ENCODE measurements at regions not wholly inside any gene's neighbourhood (a gene's known extent, or its start where the extent isn't known, plus 50 kb on each side); places are given as distances from the start of the nearest gene placed in this dataset.
"Not testable (repeated sequence)": the region's sequence is repeated elsewhere in the genome, so short reads cannot be mapped to it uniquely, and the experiment has no call there.

GRCh38 chr3:6447166-6447801 lies 413.6 kb upstream of the GRM7 start:
- H3K4me3 Mint-ChIP-seq = no peak overlapping the region
- no peak overlapping the region for H3K27ac Mint-ChIP-seq
- no peaks in the 10 kb centered on the region for H3K9me3 Mint-ChIP-seq
- no peaks in the 10 kb centered on the region for H3K36me3 Mint-ChIP-seq
- H3K27me3 Mint-ChIP-seq = no peaks in the 10 kb centered on the region
- no peaks in the 10 kb centered on the region for H3K4me1 Mint-ChIP-seq

GRCh38 chr3:6448011-6448410 lies 412.9 kb upstream of the GRM7 start:
- no peaks in the 10 kb centered on the region for H3K4me1 Mint-ChIP-seq
- H3K4me3 Mint-ChIP-seq = no peak overlapping the region
- H3K27ac Mint-ChIP-seq = no peak overlapping the region
- H3K9me3 Mint-ChIP-seq = no peaks in the 10 kb centered on the region
- no peaks in the 10 kb centered on the region for H3K36me3 Mint-ChIP-seq
- H3K27me3 Mint-ChIP-seq = no peaks in the 10 kb centered on the region

- no peak overlapping the region for H3K4me3 Mint-ChIP-seq
- H3K27me3 Mint-ChIP-seq = no peaks in the 10 kb centered on the region
- H3K36me3 Mint-ChIP-seq = no peaks in the 10 kb centered on the region
- H3K27ac Mint-ChIP-seq = no peak overlapping the region
- H3K4me1 Mint-ChIP-seq = no peaks in the 10 kb centered on the region
- no peaks in the 10 kb centered on the region for H3K9me3 Mint-ChIP-seq
Measured at GRCh38 chr3:6449099-6449498, 411.8 kb upstream of the GRM7 start.

- Mint-ChIP-seq H3K27ac (no peak overlapping the region), H3K9me3 (no peaks in the 10 kb centered on the region), H3K36me3 (no peaks in the 10 kb centered on the region), H3K4me3 (no peak overlapping the region), H3K27me3 (no peaks in the 10 kb centered on the region), H3K4me1 (no peaks in the 10 kb centered on the region)
Measured at GRCh38 chr3:6452974-6453373, 407.9 kb upstream of the GRM7 start.

GRCh38 chr3:6455031-6455430 lies 405.9 kb upstream of the GRM7 start:
- no peak overlapping the region for H3K27ac Mint-ChIP-seq
- no peak overlapping the region for H3K4me3 Mint-ChIP-seq
- H3K27me3 Mint-ChIP-seq = no peaks in the 10 kb centered on the region
- H3K9me3 Mint-ChIP-seq = peaks cover 6% of the 10 kb centered on the region
- H3K4me1 Mint-ChIP-seq = no peaks in the 10 kb centered on the region
- no peaks in the 10 kb centered on the region for H3K36me3 Mint-ChIP-seq

GRCh38 chr3:6467186-6467585 lies 393.7 kb upstream of the GRM7 start:
- no peaks in the 10 kb centered on the region for H3K9me3 Mint-ChIP-seq
- no peak overlapping the region for H3K4me3 Mint-ChIP-seq
- H3K4me1 Mint-ChIP-seq = no peaks in the 10 kb centered on the region
- H3K27ac Mint-ChIP-seq = no peak overlapping the region
- H3K27me3 Mint-ChIP-seq = no peaks in the 10 kb centered on the region
- no peaks in the 10 kb centered on the region for H3K36me3 Mint-ChIP-seq

- no peak overlapping the region for H3K4me3 Mint-ChIP-seq
Measured at GRCh38 chr3:6468589-6468988, 392.3 kb upstream of the GRM7 start.

GRCh38 chr3:6471744-6472143 lies 389.2 kb upstream of the GRM7 start:
- Mint-ChIP-seq H3K4me1 (no peaks in the 10 kb centered on the region), H3K27ac (no peak overlapping the region), H3K36me3 (no peaks in the 10 kb centered on the region), H3K27me3 (no peaks in the 10 kb centered on the region), H3K9me3 (no peaks in the 10 kb centered on the region), H3K4me3 (no peak overlapping the region)

More at GRCh38 chr3:6468589-6468988, 392.3 kb upstream of the GRM7 start:
- H3K4me1 Mint-ChIP-seq = no peaks in the 10 kb centered on the region
- no peaks in the 10 kb centered on the region for H3K9me3 Mint-ChIP-seq
- no peaks in the 10 kb centered on the region for H3K36me3 Mint-ChIP-seq
- H3K27me3 Mint-ChIP-seq = no peaks in the 10 kb centered on the region
- H3K27ac Mint-ChIP-seq = no peak overlapping the region

- H3K4me3 Mint-ChIP-seq, H3K27me3 Mint-ChIP-seq, H3K9me3 Mint-ChIP-seq, H3K27ac Mint-ChIP-seq, H3K4me1 Mint-ChIP-seq, H3K36me3 Mint-ChIP-seq: not testable (repeated sequence)
Measured at GRCh38 chr3:6490487-6491327, 370.2 kb upstream of the GRM7 start.

- Mint-ChIP-seq H3K4me1 (no peaks in the 10 kb centered on the region), H3K27me3 (no peaks in the 10 kb centered on the region), H3K4me3 (no peak overlapping the region), H3K27ac (no peak overlapping the region), H3K9me3 (peaks cover 9% of the 10 kb centered on the region), H3K36me3 (no peaks in the 10 kb centered on the region)
Measured at GRCh38 chr3:6491768-6492167, 369.1 kb upstream of the GRM7 start.

- Mint-ChIP-seq H3K9me3 (peaks cover 9% of the 10 kb centered on the region), H3K27me3 (no peaks in the 10 kb centered on the region), H3K36me3 (no peaks in the 10 kb centered on the region), H3K4me3 (no peak overlapping the region), H3K27ac (no peak overlapping the region), H3K4me1 (no peaks in the 10 kb centered on the region)
Measured at GRCh38 chr3:6492306-6492705, 368.6 kb upstream of the GRM7 start.

GRCh38 chr3:6498944-6499343 lies 362.0 kb upstream of the GRM7 start:
- peaks cover 10% of the 10 kb centered on the region for H3K9me3 Mint-ChIP-seq
- not testable (repeated sequence) for H3K27me3 Mint-ChIP-seq, H3K27ac Mint-ChIP-seq, H3K36me3 Mint-ChIP-seq, H3K4me1 Mint-ChIP-seq, H3K4me3 Mint-ChIP-seq

GRCh38 chr3:6504347-6504746 lies 356.6 kb upstream of the GRM7 start:
- Mint-ChIP-seq H3K36me3 (no peaks in the 10 kb centered on the region), H3K27me3 (no peaks in the 10 kb centered on the region), H3K4me1 (no peaks in the 10 kb centered on the region), H3K9me3 (peaks cover 10% of the 10 kb centered on the region), H3K4me3 (no peak overlapping the region), H3K27ac (no peak overlapping the region)

GRCh38 chr3:6504834-6505233 lies 356.1 kb upstream of the GRM7 start:
- H3K27ac Mint-ChIP-seq = no peak overlapping the region
- no peak overlapping the region for H3K4me3 Mint-ChIP-seq
- H3K4me1 Mint-ChIP-seq = no peaks in the 10 kb centered on the region
- H3K9me3 Mint-ChIP-seq = peaks cover 6% of the 10 kb centered on the region
- no peaks in the 10 kb centered on the region for H3K27me3 Mint-ChIP-seq
- no peaks in the 10 kb centered on the region for H3K36me3 Mint-ChIP-seq

- Mint-ChIP-seq H3K27ac (no peak overlapping the region), H3K4me3 (no peak overlapping the region), H3K4me1 (no peaks in the 10 kb centered on the region), H3K36me3 (no peaks in the 10 kb centered on the region), H3K9me3 (no peaks in the 10 kb centered on the region), H3K27me3 (no peaks in the 10 kb centered on the region)
Measured at GRCh38 chr3:6508410-6508759, 352.5 kb upstream of the GRM7 start.

- no peak overlapping the region for H3K27ac Mint-ChIP-seq
Measured at GRCh38 chr3:6509576-6509975, 351.3 kb upstream of the GRM7 start.

GRCh38 chr3:6510713-6511112 lies 350.2 kb upstream of the GRM7 start:
- no peaks in the 10 kb centered on the region for H3K36me3 Mint-ChIP-seq
- H3K27ac Mint-ChIP-seq = no peak overlapping the region

More at GRCh38 chr3:6509576-6509975, 351.3 kb upstream of the GRM7 start:
- Mint-ChIP-seq H3K4me1 (no peaks in the 10 kb centered on the region), H3K4me3 (no peak overlapping the region), H3K36me3 (no peaks in the 10 kb centered on the region), H3K27me3 (no peaks in the 10 kb centered on the region), H3K9me3 (no peaks in the 10 kb centered on the region)

More at GRCh38 chr3:6510713-6511112, 350.2 kb upstream of the GRM7 start:
- Mint-ChIP-seq H3K4me1 (no peaks in the 10 kb centered on the region), H3K4me3 (no peak overlapping the region), H3K9me3 (no peaks in the 10 kb centered on the region), H3K27me3 (no peaks in the 10 kb centered on the region)
